ENCODE measurements at regions not wholly inside any gene's neighbourhood (a gene's known extent, or its start where the extent isn't known, plus 50 kb on each side); places are given as distances from the start of the nearest gene placed in this dataset.

- TF ChIP-seq CTCF (IDR thresholded peaks at IDR 0.05; ENCODE audit: low read length) (no peak), EZH2 (optimal IDR thresholded peaks at IDR 0.05; ENCODE audit: low read depth, low read length) (no peak), EZH2phosphoT487 (IDR thresholded peaks at IDR 0.05; ENCODE audit: low read length) (no peak)
These were observed 161.6 kb upstream of the MKLN1 start for GRCh38 chr7:131166066-131166465.
